ENCODE measurements at regions not wholly inside any gene's neighbourhood (a gene's known extent, or its start where the extent isn't known, plus 50 kb on each side); places are given as distances from the start of the nearest gene placed in this dataset.

GRCh38 chr7:36084485-36085091 is 68.5 kb upstream of the EEPD1 start:
- intact Hi-C loops (cut with DNase I): loop anchor here in 2 of 10 donors (2.0 to 10.0 kb wide), 3 partner anchors 18 to 97 kb away; partner anchors contain the start of gene EEPD1 (in 1 of the 2)
- Histone ChIP-seq H3K36me3 (no peaks in the 10 kb centered on the region), H3K4me1 (peaks cover 0 to 23% (median 10%) of the 10 kb centered on the region in 9 donors), H3K27ac (no peak overlapping the region), H3K27me3 (no peaks in the 10 kb centered on the region), H3K4me3 (no peak overlapping the region), H3K9me3 (peaks cover 0 to 5% (median 0%) of the 10 kb centered on the region in 11 donors)
- peak; percentile 32 to 35 for DNase-seq
- peak in 7 of 8 donors; percentile 42 to 88 (median 67) for ATAC-seq
- 76% methylated on average over 26 of the region's 26 CpGs for WGBS, 2 donors
- TF ChIP-seq CTCF (IDR thresholded peaks at IDR 0.05): peak in 8 of 9 donors; percentile 17 to 47 (median 30)

DNA sequence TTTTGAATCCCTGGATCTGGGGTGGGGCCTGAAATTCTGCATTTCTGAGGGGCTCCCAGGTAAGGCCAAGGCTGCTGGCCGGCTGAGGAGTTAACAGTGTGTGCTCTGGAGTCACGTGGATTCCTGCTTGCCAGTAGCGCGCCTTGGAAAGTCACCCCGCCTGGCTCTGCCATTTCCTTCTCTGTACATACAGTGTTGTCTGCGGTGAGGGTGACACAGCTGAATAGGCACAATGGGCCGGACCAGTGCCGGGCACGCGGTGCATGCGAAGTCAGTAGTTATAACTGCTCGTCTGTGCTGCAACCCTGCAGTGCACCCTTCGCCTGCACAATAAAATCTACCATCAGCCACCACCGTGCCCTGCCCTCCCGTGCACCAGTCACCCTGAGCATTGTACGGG is 68.0 kb upstream of the EEPD1 start:
- 94 to 96% methylated on average over 16 of the region's 16 CpGs for WGBS, 2 donors

GRCh38 chr7:36086571-36086970 is 66.5 kb upstream of the EEPD1 start:
- Histone ChIP-seq H3K36me3 (no peaks in the 10 kb centered on the region), H3K4me1 (peaks cover 0 to 24% (median 9%) of the 10 kb centered on the region in 9 donors), H3K27ac (no peak overlapping the region), H3K9me3 (peaks cover 0 to 5% (median 0%) of the 10 kb centered on the region in 11 donors), H3K4me3 (no peak overlapping the region), H3K27me3 (no peaks in the 10 kb centered on the region)
- no peak for ATAC-seq
- no peak for DNase-seq
- no peak for TF ChIP-seq CTCF (IDR thresholded peaks at IDR 0.05)
- intact Hi-C loops (cut with DNase I): loop anchor here in 1 of 10 donors (10.0 kb wide), 1 partner anchor 68 kb away; the partner anchor contains the start of gene EEPD1

More for the DNA sequence above, 68.0 kb upstream of the EEPD1 start:
- peaks cover 0 to 5% (median 0%) of the 10 kb centered on the region in 11 donors for H3K9me3 ChIP-seq
- no peak for DNase-seq
- no peaks in the 10 kb centered on the region for H3K27me3 ChIP-seq
- ATAC-seq: no peak
- H3K27ac ChIP-seq: no peak overlapping the region
- no peak for TF ChIP-seq CTCF (IDR thresholded peaks at IDR 0.05)
- peaks cover 0 to 24% (median 10%) of the 10 kb centered on the region in 9 donors for H3K4me1 ChIP-seq
- no peaks in the 10 kb centered on the region for H3K36me3 ChIP-seq
- H3K4me3 ChIP-seq: no peak overlapping the region
- intact Hi-C loops (cut with DNase I): loop anchor here in 2 of 10 donors (2.0 to 10.0 kb wide), 2 partner anchors 18 to 70 kb away; partner anchors contain the start of gene EEPD1 (in 1 of the 2)

DNA sequence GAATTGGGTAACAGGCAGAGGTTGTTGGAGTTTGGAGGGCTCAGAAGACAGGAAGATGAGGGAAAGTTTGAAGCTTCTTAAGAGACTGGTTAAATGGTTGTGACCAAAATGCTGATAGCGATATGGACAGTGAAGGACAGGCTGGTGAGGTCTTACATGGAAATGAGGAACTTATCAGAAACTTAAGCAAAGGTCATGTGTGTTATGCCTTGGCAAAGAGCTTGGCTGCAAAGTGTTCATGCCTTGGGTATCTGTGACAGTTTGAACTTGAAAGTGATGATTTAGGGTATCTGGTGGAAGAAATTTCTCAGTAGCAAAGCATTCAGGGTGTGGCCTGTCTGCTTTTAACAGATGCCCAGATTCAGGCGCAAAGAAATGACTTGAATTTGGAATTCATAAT is 64.5 kb upstream of the EEPD1 start:
- Histone ChIP-seq H3K9me3 (peaks cover 0 to 5% (median 0%) of the 10 kb centered on the region in 11 donors), H3K27ac (no peak overlapping the region), H3K27me3 (no peaks in the 10 kb centered on the region), H3K36me3 (no peaks in the 10 kb centered on the region), H3K4me3 (no peak overlapping the region), H3K4me1 (peaks cover 0 to 25% (median 6%) of the 10 kb centered on the region in 9 donors)
- intact Hi-C loops (cut with DNase I): loop anchor here in 1 of 10 donors (10.0 kb wide), 1 partner anchor 66 kb away; the partner anchor contains the start of gene EEPD1
- ATAC-seq: no peak
- DNase-seq: no peak
- 72 to 76% methylated on average over 2 of the region's 2 CpGs for WGBS, 2 donors
- TF ChIP-seq CTCF (IDR thresholded peaks at IDR 0.05): no peak

Data from heart right ventricle (tissue), 16 donors.